ENCODE measurements at regions not wholly inside any gene's neighbourhood (a gene's known extent, or its start where the extent isn't known, plus 50 kb on each side); places are given as distances from the start of the nearest gene placed in this dataset.

GRCh38 chr18:79585395-79586370 lies 93.9 kb upstream of the CTDP1 start:
- TF ChIP-seq RAD21 (IDR thresholded peaks at IDR 0.05; ENCODE audit: low read depth) (no peak), EP300 (IDR thresholded peaks at IDR 0.05; ENCODE audit: borderline replicate concordance) (no peak), CREB1 (IDR thresholded peaks at IDR 0.05; ENCODE audit: low read depth) (no peak), YY1 (IDR thresholded peaks at IDR 0.05; ENCODE audit: low read depth) (no peak), FOXM1 (IDR thresholded peaks at IDR 0.05; ENCODE audit: borderline replicate concordance, low read depth) (no peak), TCF12 (IDR thresholded peaks at IDR 0.05; ENCODE audit: low read depth) (no peak)
- TF ChIP-seq, protein P1, sequence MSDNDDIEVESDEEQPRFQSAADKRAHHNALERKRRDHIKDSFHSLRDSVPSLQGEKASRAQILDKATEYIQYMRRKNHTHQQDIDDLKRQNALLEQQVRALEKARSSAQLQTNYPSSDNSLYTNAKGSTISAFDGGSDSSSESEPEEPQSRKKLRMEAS (IDR thresholded peaks at IDR 0.05), result no peak

Measured in Ishikawa (cell line).